Heart right ventricle (tissue), 16 donors: ENCODE measurements at regions not wholly inside any gene's neighbourhood (a gene's known extent, or its start where the extent isn't known, plus 50 kb on each side); places are given as distances from the start of the nearest gene placed in this dataset.

Source experiments
- ATAC-seq, 8 donors: fragments of 200-7000 bp; cut with Tn5 transposase; one replicate each; pipeline ENCODE4 v1.9.1; 2020; ENCODE audit warnings: mild to moderate bottlenecking in 8 of 8, moderate library complexity in 8 of 8, moderate number of reproducible peaks in 1 of 8
- DNase-seq, 2 donors: peaks; one replicate each; pipeline ENCODE4 v3.0.0-alpha.2; 2020
- H3K27ac ChIP-seq, 10 donors: fragments of 200-600 bp; sonication (generic) in 2 of 10; one replicate each; pipeline versions ENCODE4 v1.5.0 to v1.8.0; 2020 to 2022; ENCODE audit warnings: mild to moderate bottlenecking in 3 of 10
- H3K27me3 ChIP-seq, 7 donors: fragments of 200-600 bp; one replicate each; pipeline ENCODE4 v1.8.0; 2021 to 2022; ENCODE audit warnings: mild to moderate bottlenecking in 2 of 7
- H3K36me3 ChIP-seq, 9 donors: fragments of 200-600 bp; sonication (generic) in 1 of 9; one replicate each; pipeline versions ENCODE4 v1.5.0 to v1.8.0; 2020 to 2022; ENCODE audit warnings: mild to moderate bottlenecking in 2 of 9
- H3K4me1 ChIP-seq, 9 donors: fragments of 200-600 bp; sonication (generic) in 1 of 9; one replicate each; pipeline versions ENCODE4 v1.5.0 to v1.8.0; 2020 to 2022; ENCODE audit warnings: mild to moderate bottlenecking in 4 of 9
- H3K4me3 ChIP-seq, 10 donors: fragments of 200-600 bp; sonication (generic) in 2 of 10; one replicate each; pipeline versions ENCODE4 v1.5.0 to v1.8.0; 2020 to 2022; ENCODE audit warnings: mild to moderate bottlenecking in 7 of 10, moderate library complexity in 2 of 10
- H3K9me3 ChIP-seq, 11 donors: fragments of 200-600 bp in 10 of 11; sonication (generic) in 2 of 11; one replicate each; pipeline versions ENCODE4 v1.5.0 to v1.8.0; 2013 to 2022; ENCODE audit warnings: mild to moderate bottlenecking in 2 of 11, control low read depth in 1 of 11, moderate library complexity in 1 of 11
- CTCF ChIP-seq, 9 donors: fragments of 200-600 bp; sonication (generic) in 2 of 9; IDR thresholded peaks; one replicate each; pipeline versions ENCODE4 v1.5.0 to v1.8.0; 2021 to 2022; ENCODE audit warnings: antibody characterized with exemption in 9 of 9, mild to moderate bottlenecking in 5 of 9, moderate library complexity in 1 of 9
- WGBS, 2 donors: extraction: QIAGEN DNeasy Blood & Tissue Kit; methylation state at CpG; one replicate each; pipeline ENCODE4 v1.1.7; 2013; ENCODE audit warnings: inconsistent platforms in 1 of 2; 5-methylcytosine and 5-hydroxymethylcytosine counted together
- intact Hi-C, 10 donors: fragments of 100-400 bp; cut with DNase I; formaldehyde crosslinking; loops; one replicate each; pipeline versions ENCODE4 v1.11.1 to v1.14.2; 2022
- donor health status: Arrhythmogenic right ventricular cardiomyopathy.
- donor health status: ischemic (EF 13 %, LVEDD 7.1; RV severe dilation, severe dysfunction).
- donor health status: healthy with polysubstance abuse.
- donor health status: DM: no; HTN: yes; CAD: no.
- donor health status: DM: no; HTN: no; CAD: no.
- donor health status: ischemic (EF 25% LVEDD 6.9; RV normal size, moderate dysfunction).
- donor health status: ischemic (EF 25% LVEDD 5.7; RV mildly dilated, moderate dysfunction).
- donor health status: healthy.
- donor health status: DM: yes; HTN: yes; CAD: no.
- donor health status: Ischemic cardiomyopathy.
- donor health status: ischemic (EF 35%, LVEDD 5.7; RV mildly dilated, moderate dysfunction).
- donor health status: nonischemic (EF 11% LVEDD 7.7; RV severe dilation, severe dysfunction).
- donor health status: DM: yes; HTN: yes; CAD: no.
- donor health status: PGD.
- donor health status: ischemic (EF 29% LVEDD 5.4; RV normal size, mild dysfunction).
- donor health status: nonischemic (EF 23%, LVEDD 6.1; RV moderate dilation, normal function).

DNA sequence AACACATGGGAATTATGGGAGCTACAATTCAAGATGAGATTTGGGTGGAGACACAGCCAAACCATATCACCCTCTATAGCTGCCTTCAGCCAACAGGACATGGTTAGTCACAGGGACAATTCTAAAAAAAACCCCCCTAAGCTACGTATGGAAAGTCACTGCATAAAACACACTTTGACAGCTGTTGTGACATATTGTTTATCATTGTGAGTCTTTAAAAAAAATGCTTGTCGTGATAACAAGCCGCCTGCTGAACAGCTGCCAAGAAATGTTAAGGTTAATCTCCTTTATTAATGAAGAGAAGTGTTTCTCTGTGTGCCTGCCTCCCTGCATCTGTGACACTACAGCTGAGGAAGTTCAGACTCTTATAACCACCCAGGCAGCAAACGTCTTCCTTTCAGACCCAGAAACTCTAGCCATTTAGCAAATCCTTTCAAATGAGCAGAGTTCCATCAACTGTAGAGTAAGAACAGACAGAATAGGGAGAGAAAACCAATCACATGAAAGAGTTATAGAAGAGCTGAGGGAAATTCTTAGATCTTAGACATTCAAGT, 1459.6 kb upstream of the TMEM132C start:
- 16 to 22% methylated on average over 4 of the region's 4 CpGs for WGBS, 2 donors
- H3K27me3 ChIP-seq = peaks cover 0 to 11% (median 0%) of the 10 kb centered on the region in 7 donors
- intact Hi-C loops = no loop called here
- no peak overlapping the region for H3K4me3 ChIP-seq
- H3K9me3 ChIP-seq = no peaks in the 10 kb centered on the region
- ATAC-seq (no peak), DNase-seq (no peak)
- H3K36me3 ChIP-seq = no peaks in the 10 kb centered on the region
- no peak for TF ChIP-seq CTCF (IDR thresholded peaks at IDR 0.05)
- no peak overlapping the region for H3K27ac ChIP-seq
- no peaks in the 10 kb centered on the region for H3K4me1 ChIP-seq

- no peak for DNase-seq
- H3K9me3 ChIP-seq = no peaks in the 10 kb centered on the region
- H3K27me3 ChIP-seq = peaks cover 0 to 11% (median 0%) of the 10 kb centered on the region in 7 donors
- H3K4me1 ChIP-seq = no peaks in the 10 kb centered on the region
- H3K36me3 ChIP-seq = no peaks in the 10 kb centered on the region
- 17 to 18% methylated on average over 3 of the region's 3 CpGs for WGBS, 2 donors
- no peak overlapping the region for H3K27ac ChIP-seq
- TF ChIP-seq CTCF (IDR thresholded peaks at IDR 0.05) = no peak
- H3K4me3 ChIP-seq = no peak overlapping the region
- no peak for ATAC-seq
- intact Hi-C loops = no loop called here
Observed at GRCh38 chr12:126811391-126811790, 1455.6 kb upstream of the TMEM132C start.

GRCh38 chr12:126819554-126819953, 1447.4 kb upstream of the TMEM132C start:
- Histone ChIP-seq H3K4me3 (no peak overlapping the region), H3K4me1 (no peaks in the 10 kb centered on the region), H3K27me3 (no peaks in the 10 kb centered on the region), H3K36me3 (no peaks in the 10 kb centered on the region), H3K9me3 (peaks cover 0 to 34% (median 6%) of the 10 kb centered on the region in 11 donors), H3K27ac (no peak overlapping the region)
- intact Hi-C loops = no loop called here
- 52 to 64% methylated on average over 2 of the region's 2 CpGs for WGBS, 2 donors
- no peak for TF ChIP-seq CTCF (IDR thresholded peaks at IDR 0.05)
- DNase-seq (no peak), ATAC-seq (no peak)

GRCh38 chr12:126830778-126831680, 1435.9 kb upstream of the TMEM132C start:
- DNase-seq (no peak), ATAC-seq (no peak)
- Histone ChIP-seq H3K27me3 (peaks cover 0 to 6% (median 0%) of the 10 kb centered on the region in 7 donors), H3K36me3 (no peaks in the 10 kb centered on the region), H3K4me3 (no peak overlapping the region), H3K27ac (no peak overlapping the region), H3K4me1 (no peaks in the 10 kb centered on the region), H3K9me3 (peaks cover 0 to 34% (median 12%) of the 10 kb centered on the region in 11 donors)
- intact Hi-C loops = no loop called here
- WGBS, 2 donors = 94 to 95% methylated on average over 2 of the region's 2 CpGs
- no peak for TF ChIP-seq CTCF (IDR thresholded peaks at IDR 0.05)
